Thyroid gland (tissue), 4 donors: ENCODE measurements at regions not wholly inside any gene's neighbourhood (a gene's known extent, or its start where the extent isn't known, plus 50 kb on each side); places are given as distances from the start of the nearest gene placed in this dataset.

Source experiments
- CTCF ChIP-seq, 6 experiments: fragments of 200-600 bp in 3 of 6; fragments of 450-650 bp in 3 of 6; sonication (generic) in 3 of 6; IDR thresholded peaks; one replicate each; pipeline ENCODE4 v1.5.1; 2016 to 2019; ENCODE audit warnings: antibody characterized with exemption in 6 of 6, mild to moderate bottlenecking in 2 of 6, inconsistent platforms in 1 of 6, moderate library complexity in 1 of 6
- POLR2A ChIP-seq, 2 donors: fragments of 450-650 bp; IDR thresholded peaks; one replicate each; pipeline ENCODE4 v1.6.1; 2017; ENCODE audit warnings: antibody characterized with exemption in 2 of 2, mild to moderate bottlenecking in 2 of 2, moderate library complexity in 1 of 2

- TF ChIP-seq CTCF (IDR thresholded peaks at IDR 0.05) (no peak), POLR2A (IDR thresholded peaks at IDR 0.05) (no peak)
Measured at GRCh38 chr10:126846959-126847358, 58.3 kb upstream of the DOCK1 start.
